ENCODE measurements at regions not wholly inside any gene's neighbourhood (a gene's known extent, or its start where the extent isn't known, plus 50 kb on each side); places are given as distances from the start of the nearest gene placed in this dataset.
"Not testable (repeated sequence)": the region's sequence is repeated elsewhere in the genome, so short reads cannot be mapped to it uniquely, and the experiment has no call there.

DNA sequence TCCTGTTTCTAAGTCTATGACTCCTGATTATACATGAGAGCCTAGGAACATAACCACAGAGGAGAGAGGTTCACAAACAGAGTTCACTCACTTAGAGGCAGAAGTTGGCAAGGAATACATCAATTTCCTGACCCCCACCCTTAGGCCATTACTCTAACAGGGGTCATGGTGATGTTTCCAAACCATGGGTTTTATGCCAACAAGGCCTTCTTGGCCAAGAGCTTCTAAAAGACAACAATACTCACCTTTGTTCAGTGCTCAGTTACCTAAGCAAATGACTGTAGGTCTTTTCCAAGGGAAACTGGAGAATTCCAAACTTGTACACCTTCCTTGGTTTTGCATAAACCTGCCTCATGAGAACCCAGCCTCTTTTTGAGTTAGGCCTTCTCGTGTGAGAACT is 52.6 kb downstream of the ERICH4 start:
- no peak for FAIRE-seq

DNA sequence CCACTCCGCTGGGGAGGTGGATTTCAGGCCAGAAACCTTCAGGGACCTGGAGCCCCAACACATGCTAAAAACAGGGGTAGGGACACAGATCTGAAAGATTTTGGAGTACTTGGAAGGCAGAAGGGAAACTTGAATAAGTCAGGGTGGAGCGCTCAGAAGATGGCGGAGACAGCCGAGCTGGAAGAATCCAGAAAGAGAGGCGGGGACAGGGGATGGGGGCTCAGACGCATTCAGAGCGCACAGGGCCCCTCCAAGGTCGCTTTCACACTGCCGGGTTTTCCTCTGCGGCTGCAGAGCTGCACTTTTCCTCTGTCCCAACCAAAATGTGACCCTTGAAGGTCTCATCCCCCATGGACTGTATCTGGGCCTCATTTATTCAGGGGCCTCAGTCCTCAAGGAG is 56.9 kb downstream of the ERICH4 start:
- no peak for FAIRE-seq

DNA sequence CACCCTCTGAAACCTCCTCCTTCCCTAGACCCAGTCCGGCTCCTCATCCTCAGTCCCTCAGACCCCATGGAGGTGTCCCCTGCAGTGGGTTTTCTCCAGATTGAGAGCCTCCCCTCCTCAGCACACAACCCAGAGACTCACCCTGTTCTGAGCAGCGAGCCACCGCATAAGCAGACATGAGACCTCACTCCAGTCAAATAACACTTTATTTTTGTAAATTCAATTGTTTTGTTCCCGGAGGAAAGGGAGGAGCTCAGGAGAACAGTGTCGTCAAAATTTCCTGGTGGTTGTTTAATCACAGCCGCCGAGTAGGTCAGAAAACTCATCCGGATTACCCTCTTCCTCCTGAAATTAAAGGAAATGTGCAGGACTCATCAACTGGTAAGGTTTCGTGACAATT is 57.5 kb downstream of the ERICH4 start:
- FAIRE-seq = no peak

DNA sequence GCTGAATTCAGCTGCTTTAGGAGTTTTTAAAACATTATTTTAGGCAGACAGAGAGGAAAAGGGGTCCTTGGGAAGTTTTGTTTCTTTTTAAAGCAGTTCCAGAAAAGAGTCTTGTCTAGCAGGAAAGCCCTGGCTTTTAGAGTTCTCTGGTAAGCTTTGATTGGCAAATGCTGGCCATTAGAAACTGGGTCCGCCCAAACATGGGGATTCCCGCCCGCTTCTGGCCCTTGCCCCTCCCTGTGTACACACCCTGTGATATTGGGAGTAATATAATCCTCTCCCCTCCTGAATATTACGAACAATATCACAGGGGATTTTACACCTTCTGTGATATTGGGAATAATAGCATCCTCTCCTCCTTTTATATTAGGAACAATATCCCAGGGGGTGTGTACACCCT is 58.9 kb downstream of the ERICH4 start:
- no peak for FAIRE-seq

DNA sequence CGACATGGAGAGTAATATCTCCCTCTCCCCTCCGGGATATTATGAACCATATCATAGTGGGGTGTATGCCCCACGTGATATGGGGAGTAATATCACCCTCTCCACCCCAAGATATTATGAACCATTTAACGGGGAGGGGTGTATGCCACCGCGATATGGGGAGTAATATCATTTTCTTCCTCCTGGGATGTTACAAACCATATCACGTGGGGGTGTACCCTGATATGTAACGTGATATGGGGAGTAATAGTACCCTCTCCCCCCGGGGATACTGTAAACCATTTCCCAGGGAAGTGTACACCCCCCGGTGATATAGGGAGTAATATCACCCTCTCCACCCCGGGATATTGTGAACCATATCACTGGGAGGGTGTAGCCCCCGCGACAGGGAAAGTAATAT is 62.1 kb downstream of the ERICH4 start:
- no peak for FAIRE-seq

DNA sequence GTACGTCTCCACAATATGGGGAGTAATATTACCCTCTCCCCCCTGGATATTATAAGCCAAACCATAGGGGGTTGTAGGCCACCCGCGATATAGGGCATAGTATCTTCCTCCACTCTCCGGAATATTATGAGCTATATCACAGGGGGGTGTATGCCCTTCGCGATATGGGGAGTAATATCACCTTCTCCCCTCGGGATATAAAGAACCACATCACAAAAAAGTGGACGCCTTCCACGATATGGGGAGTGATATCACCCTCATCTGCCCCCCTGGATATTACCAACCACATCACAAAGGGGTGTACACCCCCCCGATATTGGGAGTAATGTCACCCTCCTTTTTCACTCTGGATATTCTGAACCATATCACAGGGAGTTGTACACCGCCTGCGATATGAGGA is 65.5 kb upstream of the CEACAM21 start:
- no peak for FAIRE-seq

DNA sequence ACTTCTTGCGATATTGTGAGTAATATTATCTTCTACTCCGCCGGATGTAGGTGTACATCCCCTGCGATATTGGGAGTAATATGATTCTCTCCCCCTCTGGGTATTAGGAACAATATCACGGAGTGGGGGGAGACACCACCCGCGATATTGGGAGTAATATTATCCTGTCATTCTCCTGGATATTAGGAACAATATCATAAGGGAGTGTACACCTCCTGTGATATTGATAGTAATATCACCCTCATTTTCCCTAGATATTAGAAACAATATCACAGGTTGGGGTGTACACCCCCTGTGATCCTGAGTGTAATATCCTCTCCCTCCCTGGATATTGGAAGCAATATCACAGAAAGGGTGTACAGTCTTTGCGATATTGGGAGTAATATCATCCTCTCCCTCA is 64.3 kb upstream of the CEACAM21 start:
- FAIRE-seq = no peak

DNA sequence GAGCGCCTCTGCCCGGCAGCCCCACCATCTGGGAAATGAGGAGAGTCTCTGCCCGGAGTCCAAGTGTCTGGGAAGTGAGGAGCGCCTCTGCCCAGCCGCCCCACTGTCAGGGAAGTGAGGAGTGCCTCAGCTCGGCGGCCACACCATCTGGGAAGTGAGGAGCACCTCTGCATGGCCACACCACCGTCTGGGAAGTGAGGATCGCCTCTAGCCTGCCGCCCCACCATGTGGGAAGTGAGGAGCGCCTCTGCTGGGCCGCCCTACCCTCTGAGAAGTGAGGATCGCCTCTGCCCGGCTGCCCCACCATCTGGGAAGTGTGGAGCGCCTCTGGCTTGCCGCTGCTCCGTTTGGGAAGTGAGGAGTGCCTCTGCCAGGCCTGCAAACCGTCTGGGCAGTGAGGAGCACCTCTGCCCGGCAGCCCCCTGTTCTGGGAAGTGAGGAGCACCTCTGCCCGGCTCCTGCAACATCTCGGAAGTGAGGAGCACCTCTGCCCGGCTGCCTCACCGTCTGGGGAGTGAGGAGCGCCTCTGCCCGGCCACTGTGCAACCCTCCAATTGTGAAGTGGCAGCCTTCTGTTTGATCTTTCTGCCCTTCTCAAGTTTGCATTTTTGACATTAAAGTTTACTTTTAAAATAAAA is 60.8 kb upstream of the CEACAM21 start:
- no peak for FAIRE-seq

DNA sequence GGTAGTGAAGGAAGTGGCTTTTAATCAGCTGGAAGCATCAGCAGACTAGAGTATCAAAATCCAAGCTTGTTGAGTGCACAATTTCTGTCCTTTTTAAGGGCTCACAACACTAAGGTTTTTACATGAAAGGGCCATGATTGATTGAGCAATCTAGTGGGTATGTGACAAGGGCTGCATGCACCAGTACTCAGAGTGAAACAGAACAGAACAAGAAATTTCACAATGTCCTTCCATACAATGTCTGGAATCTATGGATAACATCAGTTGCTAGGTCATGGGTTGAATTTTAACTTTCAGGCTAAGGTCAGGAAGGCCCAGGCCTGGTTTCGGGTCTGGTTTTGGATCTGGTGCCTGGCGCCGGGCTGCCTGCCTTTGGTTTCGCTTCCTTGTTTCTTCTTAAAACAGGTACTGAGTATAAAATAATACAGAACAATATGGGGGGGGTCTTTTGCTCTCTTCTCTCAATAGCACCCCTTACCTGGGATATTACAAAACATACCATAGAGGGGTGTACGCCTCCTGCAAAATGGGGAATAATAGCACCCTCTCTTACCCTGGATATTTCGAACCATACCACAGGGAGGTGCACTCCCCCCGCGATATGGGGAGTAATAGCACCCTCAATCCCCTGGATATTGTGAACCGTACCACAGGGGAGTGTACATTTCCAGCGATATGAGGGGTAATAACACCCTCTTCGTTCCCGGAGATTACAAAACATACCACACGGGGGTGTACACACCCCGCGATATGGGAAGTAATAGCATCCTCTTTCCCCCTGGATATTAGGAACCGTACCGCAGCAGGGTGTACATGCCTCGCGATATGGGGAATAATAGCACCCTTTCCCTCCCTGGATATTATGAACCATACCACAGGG is 59.4 kb upstream of the CEACAM21 start:
- peak; percentile 76 for FAIRE-seq

DNA sequence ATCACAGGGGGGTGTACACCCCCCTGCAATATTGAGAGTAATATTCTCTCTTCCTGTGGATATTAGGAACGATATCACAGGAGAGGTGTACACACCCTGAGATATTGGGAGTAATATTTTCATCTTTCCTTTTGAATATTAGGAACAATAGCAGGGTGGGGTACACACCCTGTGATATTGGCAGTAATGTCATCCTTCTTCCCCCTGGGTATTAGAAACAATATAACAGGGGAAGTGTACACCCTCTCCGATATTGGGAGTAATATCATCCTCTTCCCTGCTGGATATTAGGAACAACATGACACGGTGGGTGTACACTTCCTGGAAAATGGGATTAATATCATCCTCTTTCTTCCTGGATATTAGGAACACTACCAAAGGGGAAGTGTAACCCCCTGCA is 57.8 kb upstream of the CEACAM21 start:
- no peak for FAIRE-seq

DNA sequence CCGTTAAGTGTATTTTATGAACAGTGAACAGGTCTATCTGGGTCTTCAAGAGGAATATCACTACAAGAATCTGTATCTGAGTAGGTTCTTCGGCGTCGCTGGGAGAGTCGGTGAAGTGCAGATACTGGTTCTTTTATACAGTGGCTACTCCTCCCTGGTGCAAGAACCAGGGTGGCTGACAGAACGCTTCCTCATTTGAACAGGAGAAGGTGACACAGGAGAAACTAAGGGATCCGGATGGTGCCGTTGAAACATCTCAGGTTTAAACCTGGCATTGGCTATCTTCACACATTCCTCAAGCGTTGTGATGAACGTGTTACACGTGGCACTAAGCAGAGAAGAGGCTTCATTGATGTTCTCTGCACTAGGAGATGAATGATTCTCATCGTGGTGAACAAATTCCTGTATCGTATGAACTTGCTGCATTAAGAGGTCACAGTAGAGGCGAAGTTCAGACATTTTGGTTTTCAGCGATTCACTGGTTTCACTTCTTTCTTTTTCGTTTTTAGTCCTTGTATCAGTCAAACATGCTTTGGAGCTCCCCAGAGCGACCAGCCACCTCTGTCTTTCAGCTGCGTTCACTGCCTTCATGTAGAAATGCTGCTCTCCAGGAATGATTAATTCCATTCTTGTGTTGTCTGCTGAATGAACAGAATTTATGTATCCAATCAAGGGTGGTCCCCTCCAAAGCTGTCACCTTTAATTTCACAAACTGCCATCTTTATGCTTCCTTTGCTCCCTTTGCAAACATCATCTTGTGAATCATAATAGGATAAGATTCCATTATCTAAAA is 54.6 kb upstream of the CEACAM21 start:
- not testable (repeated sequence) for FAIRE-seq

DNA sequence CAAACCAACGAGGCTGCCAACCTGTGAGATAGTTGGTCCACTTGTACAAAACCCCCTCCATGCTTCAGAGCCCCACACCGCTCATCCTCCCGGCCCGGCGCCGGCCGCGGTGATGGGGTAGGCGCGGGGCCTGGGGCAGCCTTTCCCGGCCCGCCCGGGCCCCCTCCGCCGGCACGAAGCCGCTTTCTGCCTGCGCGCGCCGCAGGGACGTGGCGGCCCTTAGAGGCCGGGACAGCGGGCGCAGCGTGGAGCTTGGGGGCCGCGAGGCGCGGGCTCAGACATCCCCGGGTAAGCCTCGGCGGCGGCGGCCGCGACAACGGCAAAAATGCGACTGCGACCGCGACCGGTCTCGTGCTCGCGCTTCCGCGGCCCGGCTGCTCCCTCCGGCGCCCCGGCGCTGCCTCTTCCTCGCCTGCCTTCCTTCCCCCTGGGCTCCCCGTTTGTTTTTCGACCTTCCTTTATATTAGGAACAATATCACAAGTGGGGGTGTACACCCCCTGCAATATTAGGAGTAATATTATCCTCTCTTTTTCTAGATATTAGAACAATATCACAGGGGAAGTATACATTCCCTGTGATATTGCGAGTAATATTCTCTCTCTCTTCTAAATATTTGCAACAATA is 53.9 kb upstream of the CEACAM21 start:
- no peak for FAIRE-seq

DNA sequence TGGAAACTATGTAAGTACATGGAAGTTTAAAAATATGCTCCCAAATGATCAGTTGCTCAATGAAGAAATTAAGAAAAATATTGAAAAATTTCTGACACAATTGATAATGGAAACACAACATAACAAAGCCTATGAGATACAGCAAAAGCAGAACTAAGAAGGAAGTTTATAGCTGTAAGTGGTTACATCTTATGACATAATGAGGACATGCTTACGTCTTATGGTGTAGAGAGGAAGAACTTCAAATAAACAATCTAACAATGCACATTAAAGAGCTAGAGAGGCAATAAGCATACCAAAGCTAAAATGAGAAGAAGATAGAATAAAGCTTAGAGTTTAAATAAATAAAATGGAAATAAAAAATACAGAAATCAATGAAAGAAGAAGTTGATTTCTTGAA is 50.0 kb upstream of the CEACAM21 start:
- FAIRE-seq = no peak

All from endometrium (tissue), 2 donors.